Breast epithelium (tissue), 4 donors: ENCODE measurements at regions not wholly inside any gene's neighbourhood (a gene's known extent, or its start where the extent isn't known, plus 50 kb on each side); places are given as distances from the start of the nearest gene placed in this dataset.

Experiments used
- DNase-seq, 2 donors: peaks; one replicate each; pipeline ENCODE4 v3.0.0-alpha.2; 2019; ENCODE audit warnings: low spot score in 2 of 2
- H3K27ac ChIP-seq, 2 donors: fragments of 200-600 bp; sonication (generic) in 1 of 2; one replicate each; pipeline ENCODE4 v1.5.1; 2016 to 2019; ENCODE audit warnings: mild to moderate bottlenecking in 1 of 2
- H3K27me3 ChIP-seq, 2 donors: fragments of 200-600 bp; sonication (generic) in 1 of 2; one replicate each; pipeline versions ENCODE4 v1.5.1 to v1.6.0; 2017 to 2019; ENCODE audit warnings: control low read depth in 1 of 2, mild to moderate bottlenecking in 1 of 2
- H3K36me3 ChIP-seq: fragments of 200-600 bp; one replicate; pipeline ENCODE4 v1.5.1; 2019
- H3K4me1 ChIP-seq, 2 donors: fragments of 200-600 bp; sonication (generic); one replicate each; pipeline ENCODE4 v1.5.1; 2016 to 2019; ENCODE audit warnings: control low read depth in 1 of 2
- H3K4me3 ChIP-seq, 3 donors: fragments of 200-600 bp; sonication (generic); 1 replicate in 2 of 3; 2 replicates in 1 of 3; pipeline ENCODE4 v1.5.1; 2016 to 2019; ENCODE audit warnings: mild to moderate bottlenecking in 3 of 3, moderate library complexity in 2 of 3
- H3K9me3 ChIP-seq, 2 donors: fragments of 200-600 bp; sonication (generic) in 1 of 2; one replicate each; pipeline ENCODE4 v1.5.1; 2016 to 2019; ENCODE audit warnings: control low read depth in 1 of 2
- POLR2A ChIP-seq: fragments of 450-650 bp; IDR thresholded peaks from one replicate; pipeline ENCODE4 v1.6.1; 2016; ENCODE audit warnings: antibody characterized with exemption, mild to moderate bottlenecking, moderate library complexity
- POLR2AphosphoS5 ChIP-seq, 3 donors: sonication (generic); formaldehyde crosslinking; IDR thresholded peaks; one replicate each; pipeline ENCODE4 v1.6.1; 2017; ENCODE audit warnings: antibody characterized with exemption in 3 of 3
- intact Hi-C: fragments of 100-400 bp; cut with DNase I; formaldehyde crosslinking; loops from one replicate; pipeline ENCODE4 v1.15.1; 2023; ENCODE audit warnings: low total_unique reads
- TF ChIP-seq, protein P1 (sequence below), 3 donors: fragments of 450-650 bp; IDR thresholded peaks; one replicate each; pipeline ENCODE4 v1.5.1; 2016 to 2017; ENCODE audit warnings: antibody characterized with exemption in 3 of 3, mild to moderate bottlenecking in 3 of 3, moderate library complexity in 3 of 3

GRCh38 chr4:144579411-144580030 lies 66.4 kb upstream of the HHIP start:
- intact Hi-C loops: no loop called here
- no peak overlapping the region for H3K27ac ChIP-seq
- no peak for TF ChIP-seq POLR2A
- TF ChIP-seq, protein P1, sequence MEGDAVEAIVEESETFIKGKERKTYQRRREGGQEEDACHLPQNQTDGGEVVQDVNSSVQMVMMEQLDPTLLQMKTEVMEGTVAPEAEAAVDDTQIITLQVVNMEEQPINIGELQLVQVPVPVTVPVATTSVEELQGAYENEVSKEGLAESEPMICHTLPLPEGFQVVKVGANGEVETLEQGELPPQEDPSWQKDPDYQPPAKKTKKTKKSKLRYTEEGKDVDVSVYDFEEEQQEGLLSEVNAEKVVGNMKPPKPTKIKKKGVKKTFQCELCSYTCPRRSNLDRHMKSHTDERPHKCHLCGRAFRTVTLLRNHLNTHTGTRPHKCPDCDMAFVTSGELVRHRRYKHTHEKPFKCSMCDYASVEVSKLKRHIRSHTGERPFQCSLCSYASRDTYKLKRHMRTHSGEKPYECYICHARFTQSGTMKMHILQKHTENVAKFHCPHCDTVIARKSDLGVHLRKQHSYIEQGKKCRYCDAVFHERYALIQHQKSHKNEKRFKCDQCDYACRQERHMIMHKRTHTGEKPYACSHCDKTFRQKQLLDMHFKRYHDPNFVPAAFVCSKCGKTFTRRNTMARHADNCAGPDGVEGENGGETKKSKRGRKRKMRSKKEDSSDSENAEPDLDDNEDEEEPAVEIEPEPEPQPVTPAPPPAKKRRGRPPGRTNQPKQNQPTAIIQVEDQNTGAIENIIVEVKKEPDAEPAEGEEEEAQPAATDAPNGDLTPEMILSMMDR (IDR thresholded peaks at IDR 0.05): no peak
- TF ChIP-seq POLR2AphosphoS5 (IDR thresholded peaks at IDR 0.05): no peak
- no peaks in the 10 kb centered on the region for H3K4me1 ChIP-seq
- no peaks in the 10 kb centered on the region for H3K9me3 ChIP-seq
- H3K4me3 ChIP-seq: no peak overlapping the region
- no peaks in the 10 kb centered on the region for H3K27me3 ChIP-seq
- H3K36me3 ChIP-seq: no peaks in the 10 kb centered on the region
- DNase-seq: no peak

DNA sequence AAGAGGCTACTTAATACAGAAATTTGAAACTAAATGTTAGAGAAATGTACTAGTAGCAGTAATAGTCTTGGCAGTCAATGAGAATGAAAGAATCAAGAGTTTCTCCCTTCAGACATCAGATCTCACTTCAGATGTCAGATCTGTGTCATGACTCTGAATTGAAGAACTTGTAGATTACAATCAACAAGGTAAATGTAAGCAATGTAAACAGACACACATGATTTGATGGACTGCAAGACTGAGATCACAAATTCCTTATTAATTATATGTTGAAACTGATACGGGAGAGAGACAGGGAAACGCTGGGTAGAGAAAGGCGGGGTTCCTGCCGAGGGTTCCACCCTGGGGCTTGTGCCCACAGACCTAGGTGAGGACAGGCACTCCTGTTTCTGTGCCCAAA lies 65.5 kb upstream of the HHIP start:
- no peaks in the 10 kb centered on the region for H3K4me1 ChIP-seq
- TF ChIP-seq, protein P1 (IDR thresholded peaks at IDR 0.05): no peak
- TF ChIP-seq POLR2AphosphoS5 (IDR thresholded peaks at IDR 0.05) (no peak), POLR2A (no peak)
- H3K27ac ChIP-seq: no peak overlapping the region
- H3K36me3 ChIP-seq: no peaks in the 10 kb centered on the region
- no peak for DNase-seq
- no peaks in the 10 kb centered on the region for H3K9me3 ChIP-seq
- intact Hi-C loops: no loop called here
- no peak overlapping the region for H3K4me3 ChIP-seq
- H3K27me3 ChIP-seq: no peaks in the 10 kb centered on the region

GRCh38 chr4:144582105-144582850 lies 63.7 kb upstream of the HHIP start:
- DNase-seq: no peak
- no peaks in the 10 kb centered on the region for H3K9me3 ChIP-seq
- no peak overlapping the region for H3K4me3 ChIP-seq
- H3K4me1 ChIP-seq: no peaks in the 10 kb centered on the region
- H3K27me3 ChIP-seq: no peaks in the 10 kb centered on the region
- TF ChIP-seq POLR2AphosphoS5 (IDR thresholded peaks at IDR 0.05) (no peak), POLR2A (no peak)
- TF ChIP-seq, protein P1 (IDR thresholded peaks at IDR 0.05): no peak
- H3K27ac ChIP-seq: no peak overlapping the region
- intact Hi-C loops: no loop called here
- no peaks in the 10 kb centered on the region for H3K36me3 ChIP-seq

DNA sequence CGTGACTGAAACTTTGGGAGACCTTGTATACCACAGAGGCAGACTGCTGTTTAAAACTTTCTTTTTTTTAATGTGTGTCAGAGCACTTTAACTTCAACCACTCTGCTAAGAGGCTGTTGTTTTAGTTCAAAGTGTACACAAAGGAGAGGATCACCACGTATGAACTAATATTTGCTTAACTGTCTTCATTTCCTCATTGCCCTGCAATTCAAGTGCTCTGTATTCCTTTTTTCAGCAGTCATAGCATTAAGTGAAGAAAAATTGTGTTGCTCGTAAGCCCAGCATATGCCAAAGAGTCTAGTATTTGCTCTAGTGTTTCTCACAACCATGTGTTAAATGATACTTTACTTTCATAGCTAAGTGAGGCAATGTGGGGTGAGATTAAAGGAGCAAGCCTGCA lies 63.0 kb upstream of the HHIP start:
- H3K27ac ChIP-seq: no peak overlapping the region
- H3K36me3 ChIP-seq: no peaks in the 10 kb centered on the region
- H3K9me3 ChIP-seq: no peaks in the 10 kb centered on the region
- H3K4me3 ChIP-seq: no peak overlapping the region
- H3K27me3 ChIP-seq: no peaks in the 10 kb centered on the region
- H3K4me1 ChIP-seq: no peaks in the 10 kb centered on the region
- DNase-seq: no peak
- intact Hi-C loops: no loop called here
- TF ChIP-seq POLR2AphosphoS5 (IDR thresholded peaks at IDR 0.05) (no peak), POLR2A (no peak)
- TF ChIP-seq, protein P1 (IDR thresholded peaks at IDR 0.05): no peak

- no peak overlapping the region for H3K27ac ChIP-seq
- no peaks in the 10 kb centered on the region for H3K4me1 ChIP-seq
- DNase-seq: no peak
- no peaks in the 10 kb centered on the region for H3K9me3 ChIP-seq
- no peaks in the 10 kb centered on the region for H3K27me3 ChIP-seq
- H3K36me3 ChIP-seq: no peaks in the 10 kb centered on the region
- H3K4me3 ChIP-seq: no peak overlapping the region
- no peak for TF ChIP-seq POLR2AphosphoS5 (IDR thresholded peaks at IDR 0.05)
- intact Hi-C loops: no loop called here
Observed at GRCh38 chr4:144583658-144584057, 62.3 kb upstream of the HHIP start.
